Fibroblast of lung (primary cell): ENCODE measurements at regions not wholly inside any gene's neighbourhood (a gene's known extent, or its start where the extent isn't known, plus 50 kb on each side); places are given as distances from the start of the nearest gene placed in this dataset.

Experiments
- CTCF ChIP-seq, 2 donors: IDR thresholded peaks in 1 of 2; conservative IDR thresholded peaks in 1 of 2; 1 replicate in 1 of 2; 2 replicates in 1 of 2; pipeline ENCODE4 v1.5.1; 2011 to 2012; ENCODE audit warnings: low read length in 2 of 2, control low read depth in 1 of 2, inconsistent platforms in 1 of 2, low read depth in 1 of 2, mild to moderate bottlenecking in 1 of 2
- EZH2 ChIP-seq: IDR thresholded peaks from 2 replicates; pipeline ENCODE4 v1.5.1; 2012; ENCODE audit warnings: low read length, control low read depth, mild to moderate bottlenecking; ENCODE audit errors: missing control alignments

- TF ChIP-seq CTCF (conservative IDR thresholded peaks at IDR 0.05 in 1 of 2, IDR thresholded peaks at IDR 0.05 in 1 of 2; ENCODE audit: low read depth in 1 of 2, low read length in 2 of 2) (no peak), EZH2 (no peak)
Measured at GRCh38 chr4:12206091-12206490, 777.4 kb upstream of the HS3ST1 start.
